Kidney capillary endothelial cell (primary cell): ENCODE measurements at regions not wholly inside any gene's neighbourhood (a gene's known extent, or its start where the extent isn't known, plus 50 kb on each side); places are given as distances from the start of the nearest gene placed in this dataset.
"Not testable (repeated sequence)": the region's sequence is repeated elsewhere in the genome, so short reads cannot be mapped to it uniquely, and the experiment has no call there.

Experiments used
- DNase-seq: peaks from one replicate; pipeline ENCODE4 v3.0.0-alpha.2; 2018; ENCODE audit warnings: low spot score

DNA sequence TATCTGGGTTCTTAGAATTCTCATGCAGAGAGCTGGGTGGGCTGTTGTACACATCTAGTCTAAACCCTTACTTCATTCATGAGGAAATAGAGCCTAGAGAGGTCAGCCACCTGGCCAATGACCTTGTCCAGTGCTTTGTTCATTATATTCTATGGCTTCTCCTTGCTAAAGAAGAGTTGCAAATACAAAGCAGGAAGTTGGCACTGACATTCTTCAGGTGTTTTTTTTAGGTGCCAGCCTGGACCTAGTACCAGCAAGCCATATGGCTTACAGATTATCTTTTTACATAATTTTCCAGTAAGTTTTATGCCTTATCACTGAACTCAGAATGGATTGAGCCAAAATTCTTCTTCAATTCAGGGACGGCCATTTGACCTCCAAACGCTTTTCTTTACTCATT, 54.7 kb upstream of the PGM2 start:
- no peak for DNase-seq

- DNase-seq: no peak
Measured at GRCh38 chr4:37770016-37770415, 56.5 kb upstream of the PGM2 start.

DNA sequence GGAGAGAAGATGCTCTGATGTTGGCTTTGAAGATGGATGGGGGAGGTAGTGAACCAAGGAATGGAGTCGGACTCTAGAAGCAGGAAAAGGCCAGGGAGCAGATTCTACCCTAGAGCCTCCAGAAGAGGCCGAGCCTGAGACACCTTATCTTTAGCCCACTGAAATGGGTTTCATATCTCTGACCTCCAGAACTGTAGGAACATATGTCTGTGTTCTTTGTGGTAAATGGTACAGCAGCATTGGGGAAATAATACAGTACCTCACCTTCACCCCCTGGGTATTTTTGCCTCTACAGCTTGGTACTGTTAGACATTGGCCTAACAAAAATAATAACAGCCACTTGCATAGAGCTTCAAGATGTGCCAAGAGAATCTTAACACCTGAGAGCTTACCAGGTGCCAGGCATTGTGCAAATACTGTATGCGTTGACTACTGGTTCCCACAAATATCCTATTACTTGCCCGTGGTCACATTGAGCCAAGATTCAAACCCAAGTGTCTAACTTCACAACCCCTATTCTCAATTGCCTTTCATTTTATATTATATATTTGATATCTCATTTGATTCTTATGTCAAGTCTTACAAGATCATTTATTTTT, 57.0 kb upstream of the PGM2 start:
- DNase-seq: no peak

DNA sequence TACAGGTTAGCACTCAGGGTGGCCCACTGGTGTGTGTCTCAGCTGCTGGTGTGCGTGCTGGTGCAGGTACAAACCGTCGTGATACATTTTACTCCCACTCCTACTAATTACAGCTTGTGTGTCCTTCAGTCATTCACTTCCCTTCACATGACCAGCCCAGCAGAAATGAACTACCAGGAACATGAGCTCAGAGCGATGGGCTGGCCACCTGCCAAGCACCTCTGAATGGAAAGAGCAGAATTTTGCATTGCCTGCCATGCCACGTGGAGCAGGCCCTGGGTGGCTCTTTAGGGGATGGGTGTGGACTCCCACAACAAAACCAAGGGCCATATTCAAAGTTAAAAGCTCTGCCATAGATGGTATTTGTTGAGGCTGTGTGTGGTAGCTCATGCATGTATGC, 58.9 kb upstream of the PGM2 start:
- DNase-seq: peak; percentile 14

DNA sequence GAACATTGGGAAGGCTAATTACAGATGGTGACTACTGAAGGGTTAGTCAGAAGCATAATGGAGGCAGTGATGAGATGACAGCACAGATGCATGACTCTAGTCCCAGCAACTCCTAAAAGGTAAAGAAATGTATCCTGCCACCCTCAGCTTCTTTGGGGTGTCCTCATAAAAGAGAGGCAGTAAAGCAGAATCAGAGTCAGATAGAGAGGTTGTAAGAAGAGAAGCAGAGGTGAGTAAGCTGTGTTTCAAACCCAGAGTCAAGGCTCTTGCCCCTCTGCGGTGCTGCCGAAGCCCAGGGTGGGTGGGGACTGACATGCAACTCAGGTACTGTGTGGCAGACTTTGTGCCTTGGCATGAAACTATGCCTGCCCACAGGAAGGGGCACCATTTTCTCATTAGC, 59.5 kb upstream of the PGM2 start:
- DNase-seq: no peak

- no peak for DNase-seq
Measured at GRCh38 chr4:37765741-37766140, 60.7 kb upstream of the PGM2 start.

DNA sequence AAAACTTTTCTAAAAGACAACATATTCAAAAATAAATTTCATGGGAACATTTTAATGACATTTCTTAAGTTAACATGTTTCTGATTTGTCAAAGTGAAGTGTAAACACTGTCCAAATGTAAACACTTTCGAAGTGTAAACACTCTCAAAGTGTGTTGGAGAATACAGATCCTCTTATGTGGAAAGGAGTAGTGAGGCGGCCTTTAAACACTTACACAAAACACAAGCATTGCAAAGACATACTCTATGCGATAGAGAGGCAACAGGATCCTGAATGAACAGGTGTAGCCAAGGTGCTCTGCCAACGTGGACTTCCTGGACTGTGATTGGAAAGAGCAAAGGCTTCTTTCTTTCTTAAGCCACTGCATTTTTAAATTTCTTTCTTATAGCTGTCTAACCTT, 62.7 kb upstream of the PGM2 start:
- no peak for DNase-seq

DNA sequence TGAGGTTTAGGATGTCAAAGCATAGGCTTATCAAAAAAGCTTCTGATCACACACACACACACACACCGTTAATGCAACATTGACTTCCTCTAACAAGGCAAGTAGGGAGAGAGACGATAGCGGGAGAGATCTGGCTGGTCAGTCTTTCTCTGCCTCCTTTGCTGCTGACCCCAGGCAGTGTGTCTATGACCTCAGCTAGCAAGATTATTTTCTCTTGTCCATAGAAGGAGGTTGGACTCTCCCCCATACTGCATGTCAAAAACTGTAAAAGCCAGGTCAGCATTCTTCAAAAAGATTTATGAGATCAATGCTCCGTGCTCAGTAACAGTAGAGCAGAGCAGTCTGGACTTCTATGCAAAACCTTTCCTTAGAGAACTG, 63.5 kb upstream of the PGM2 start:
- DNase-seq: no peak

DNA sequence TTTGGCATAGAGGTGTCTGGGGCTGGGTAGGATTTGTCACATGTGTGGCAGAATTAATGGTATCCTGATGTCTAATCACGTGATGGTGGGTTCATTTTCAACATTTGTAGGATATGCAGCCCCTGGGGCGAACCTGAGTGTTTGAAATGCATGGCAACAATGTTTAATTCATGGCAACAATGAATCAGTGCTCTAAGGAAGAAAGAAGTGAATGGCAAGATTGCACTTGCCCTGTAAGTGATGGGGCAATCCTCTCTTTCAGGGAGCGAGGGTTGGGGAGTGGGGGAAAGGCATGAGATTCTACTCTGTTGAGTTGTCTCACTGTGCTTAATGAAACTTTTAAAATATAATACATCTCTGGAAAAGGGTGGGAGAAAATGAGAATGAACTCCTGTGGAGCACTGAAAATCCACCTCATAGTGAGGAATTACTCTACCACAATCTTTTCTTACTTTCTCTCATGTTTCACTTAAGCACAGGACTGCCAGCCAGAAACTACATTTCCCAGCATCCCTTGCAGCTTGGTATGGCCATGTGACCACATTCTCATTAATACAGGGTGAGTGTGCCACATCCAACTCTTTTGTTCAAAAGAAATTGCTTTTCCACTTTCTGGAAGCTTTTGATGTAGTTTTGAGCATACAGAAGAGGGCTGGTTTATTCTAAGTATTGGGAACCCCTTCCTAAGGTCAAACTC, 64.0 kb upstream of the PGM2 start:
- peak; percentile 15 for DNase-seq

- DNase-seq: no peak
Measured at GRCh38 chr4:37760840-37761239, 65.6 kb upstream of the PGM2 start.

- DNase-seq: no peak
Measured at GRCh38 chr4:37759833-37760232, 66.7 kb upstream of the PGM2 start.

GRCh38 chr4:37758226-37758625, 68.3 kb upstream of the PGM2 start:
- DNase-seq: no peak

DNA sequence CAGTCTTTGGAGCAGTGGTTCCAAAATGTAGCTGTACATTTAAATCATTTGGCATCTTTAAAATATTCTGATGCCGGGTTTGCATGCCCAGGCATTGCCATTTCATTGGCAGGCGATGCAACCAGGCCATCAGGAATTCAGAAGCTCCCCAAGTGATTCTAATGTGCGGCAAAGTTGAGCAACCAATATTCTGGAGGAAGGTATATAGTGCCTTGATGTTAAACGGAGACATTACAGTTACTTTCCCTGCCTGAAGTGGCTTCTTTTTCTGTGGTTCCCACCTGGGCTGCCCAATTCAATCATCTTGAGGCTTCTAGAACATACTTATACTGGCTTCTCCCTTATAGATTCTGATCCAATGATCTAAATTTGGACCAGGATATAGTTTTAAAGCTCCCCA, 68.7 kb upstream of the PGM2 start:
- DNase-seq: no peak

- DNase-seq: no peak
Measured at GRCh38 chr4:37757121-37757520, 69.4 kb upstream of the PGM2 start.

DNA sequence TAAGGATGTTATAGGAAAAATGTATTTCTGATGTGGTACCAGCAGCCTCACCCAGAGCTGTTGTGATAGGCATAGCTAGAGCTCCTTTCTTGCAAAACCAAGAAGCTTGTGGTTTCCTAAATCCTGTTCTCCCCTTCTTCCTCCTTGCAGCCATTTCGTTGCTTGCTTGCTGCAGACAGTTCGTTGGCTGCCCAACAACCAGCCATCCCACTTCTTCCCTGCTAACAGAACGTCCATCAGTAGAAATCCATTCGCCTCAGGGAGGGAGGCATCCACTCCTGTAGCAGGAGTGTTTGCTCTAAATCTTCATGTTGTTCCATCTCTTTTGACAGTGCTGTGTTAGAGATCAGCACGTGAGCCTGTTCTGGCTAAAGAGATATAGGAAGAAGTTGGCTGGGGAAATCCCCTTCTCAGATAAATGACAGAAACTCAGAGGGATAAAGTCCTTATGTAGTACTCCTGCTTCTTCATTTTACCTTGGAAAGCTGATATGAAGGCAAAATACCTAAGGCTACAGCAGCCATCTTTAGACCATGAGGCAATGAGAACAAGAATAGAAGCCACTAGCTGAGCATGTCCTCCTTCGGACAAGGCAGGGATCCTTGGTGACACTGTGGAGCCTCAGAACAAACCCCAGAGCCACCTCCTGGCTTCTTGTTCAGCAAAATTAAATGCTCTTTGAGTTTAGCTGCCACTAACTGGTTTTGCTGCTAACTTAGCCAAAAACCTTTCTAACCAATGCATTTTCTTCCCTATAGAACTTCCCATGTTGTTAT, 68.4 kb upstream of the RELL1 start:
- DNase-seq: no peak

DNA sequence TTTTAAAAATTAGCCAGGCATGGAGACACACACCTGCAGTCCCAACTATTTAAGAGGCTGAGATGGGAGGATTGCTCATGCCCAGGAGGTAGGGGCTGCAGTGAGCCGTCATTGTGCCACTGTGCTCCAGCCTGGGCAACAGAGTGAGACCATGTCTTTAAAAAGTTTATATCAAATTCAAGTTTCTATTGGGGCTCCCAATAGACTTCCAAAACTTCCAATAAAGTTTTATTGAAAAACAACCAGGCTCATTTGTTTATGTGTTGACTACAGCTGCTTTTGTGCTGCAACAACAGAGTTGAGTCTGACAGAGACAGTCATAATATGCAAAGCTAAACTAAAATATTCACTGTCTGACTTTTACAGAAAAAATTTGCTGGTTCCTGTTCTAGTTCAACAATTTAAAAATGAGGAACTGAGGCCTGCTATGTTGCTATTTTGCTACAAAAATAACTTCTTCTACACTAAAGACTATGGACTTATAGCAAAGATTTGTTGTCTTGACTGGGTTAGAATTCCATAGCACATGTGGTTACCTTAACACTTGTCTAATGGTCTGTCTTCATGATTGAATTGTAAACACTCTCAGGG, 63.3 kb upstream of the RELL1 start:
- no peak for DNase-seq

DNA sequence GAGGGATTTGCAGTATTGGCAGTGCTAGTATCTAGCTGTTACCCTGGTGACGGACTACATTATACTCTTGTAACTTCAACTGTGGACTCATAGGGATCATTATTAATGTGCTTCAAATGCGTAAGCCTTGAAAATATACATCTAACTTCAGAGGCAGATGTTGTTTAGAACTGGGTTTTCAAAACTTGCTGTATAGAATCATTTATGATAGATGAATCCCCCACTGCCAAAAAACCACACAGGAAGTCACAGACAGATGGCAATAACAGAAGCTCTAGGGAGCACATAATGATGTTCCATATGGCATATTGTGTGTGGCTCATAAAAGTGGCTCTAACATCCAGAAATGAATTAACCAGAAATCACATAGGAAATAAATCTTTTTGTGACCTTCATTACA, 62.3 kb upstream of the RELL1 start:
- no peak for DNase-seq

DNA sequence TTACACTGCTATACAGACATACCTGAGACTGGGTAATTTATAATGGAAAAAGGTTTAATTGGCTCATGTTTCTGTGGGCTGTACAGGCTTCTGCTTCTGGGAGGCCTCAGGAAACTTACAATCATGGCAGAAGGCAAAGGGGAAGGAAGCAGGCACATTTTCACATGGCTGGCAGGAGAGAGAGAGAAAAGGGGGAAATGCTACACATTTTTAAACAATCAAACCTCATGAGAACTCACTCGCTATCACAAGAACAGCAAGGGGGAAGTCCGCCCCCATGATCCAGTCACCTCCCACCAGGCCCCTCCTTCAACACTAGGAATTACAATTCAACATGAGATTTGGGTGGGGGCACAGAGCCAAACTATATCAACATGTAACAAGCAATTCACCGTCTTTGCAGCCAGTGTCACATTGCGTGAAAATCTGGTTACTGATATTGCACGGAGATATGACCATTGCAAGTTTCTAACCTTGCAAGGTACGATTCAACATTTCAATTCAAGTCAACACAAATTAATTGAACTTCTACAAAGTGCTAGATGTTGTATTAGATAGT, 61.7 kb upstream of the RELL1 start:
- no peak for DNase-seq

DNA sequence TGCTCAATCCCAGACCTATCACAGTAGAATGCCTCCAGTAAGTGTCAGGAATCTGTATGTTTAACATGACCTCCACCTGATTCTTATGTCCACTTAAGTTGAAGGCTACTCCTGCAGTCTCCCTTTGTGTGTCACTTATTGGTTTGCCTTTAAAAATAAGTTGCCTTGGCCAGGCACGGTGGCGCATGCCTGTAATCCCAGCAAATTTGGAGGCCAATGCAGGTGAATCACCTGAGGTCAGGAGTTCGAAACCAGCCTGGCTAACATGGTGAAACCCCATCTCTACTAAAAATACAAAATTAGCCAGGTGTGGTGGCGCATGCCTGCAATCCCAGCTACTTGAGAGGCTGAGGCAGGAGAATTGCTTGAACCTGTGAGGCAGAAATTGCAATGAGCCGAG, 60.7 kb upstream of the RELL1 start:
- DNase-seq: not testable (repeated sequence)

DNA sequence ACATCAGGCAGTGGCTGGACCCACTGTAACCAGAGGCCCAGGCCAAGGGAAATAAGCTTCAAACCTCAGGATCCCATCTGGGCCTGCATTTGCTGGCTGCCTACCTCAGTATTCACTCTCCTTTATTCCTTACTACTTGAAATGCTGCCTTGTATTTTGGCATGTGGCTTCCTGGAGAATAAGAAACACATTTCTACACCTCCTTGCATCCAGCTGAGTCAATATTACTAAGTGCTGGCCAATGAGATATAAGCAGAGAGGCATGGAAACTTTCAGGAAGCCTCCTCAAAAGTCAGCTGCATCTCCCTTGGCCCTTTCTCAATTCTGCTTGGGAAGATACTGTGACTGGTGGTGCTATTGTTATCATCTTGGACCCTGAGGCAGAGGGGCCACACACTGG, 59.8 kb upstream of the RELL1 start:
- DNase-seq: no peak

- no peak for DNase-seq
Measured at GRCh38 chr4:37742149-37742548, 56.0 kb upstream of the RELL1 start.

GRCh38 chr4:37741564-37741963, 55.4 kb upstream of the RELL1 start:
- DNase-seq: no peak

- DNase-seq: no peak
Measured at GRCh38 chr4:37740546-37740945, 54.4 kb upstream of the RELL1 start.
